Eye (tissue), 1 donor: ENCODE measurements at regions not wholly inside any gene's neighbourhood (a gene's known extent, or its start where the extent isn't known, plus 50 kb on each side); places are given as distances from the start of the nearest gene placed in this dataset.
A peak's percentile ranks its signal among the peaks of the same experiment; 100 is the strongest.
"Not testable (repeated sequence)": the region's sequence is repeated elsewhere in the genome, so short reads cannot be mapped to it uniquely, and the experiment has no call there.

Experiments used
- DNase-seq: peaks from one replicate; pipeline ENCODE4 v3.0.0-alpha.2; 2015

- DNase-seq, result no peak
Measured at GRCh38 chr13:38283346-38283745, 66.3 kb upstream of the UFM1 start.

- no peak for DNase-seq
Measured at GRCh38 chr13:38265132-38265497, 84.5 kb upstream of the UFM1 start.

- DNase-seq, result peak; percentile 10
Measured at GRCh38 chr13:38264363-38265131, 85.1 kb upstream of the UFM1 start.

- no peak for DNase-seq
Measured at GRCh38 chr13:38262211-38262610, 87.4 kb upstream of the UFM1 start.

GRCh38 chr13:38255600-38255999 is 94.1 kb upstream of the UFM1 start:
- DNase-seq, result no peak

- no peak for DNase-seq
Measured at GRCh38 chr13:38239874-38240273, 109.8 kb upstream of the UFM1 start.

- DNase-seq, result no peak
Measured at GRCh38 chr13:38228322-38228721, 121.3 kb upstream of the UFM1 start.

- DNase-seq, result no peak
Measured at GRCh38 chr13:38226496-38226895, 123.2 kb upstream of the UFM1 start.

- peak; percentile 64 for DNase-seq
Measured at GRCh38 chr13:38223089-38223488, 126.6 kb upstream of the UFM1 start.

- not testable (repeated sequence) for DNase-seq
Measured at GRCh38 chr13:38221120-38221519, 128.5 kb upstream of the UFM1 start.

- no peak for DNase-seq
Measured at GRCh38 chr13:38216181-38216580, 133.5 kb upstream of the UFM1 start.

- no peak for DNase-seq
Measured at GRCh38 chr13:38213314-38213713, 136.3 kb upstream of the UFM1 start.

GRCh38 chr13:38210928-38211596 is 138.6 kb upstream of the UFM1 start:
- no peak for DNase-seq

- DNase-seq, result no peak
Measured at GRCh38 chr13:38204556-38204955, 145.1 kb upstream of the UFM1 start.

- DNase-seq, result no peak
Measured at GRCh38 chr13:38202740-38203139, 146.9 kb upstream of the UFM1 start.

- DNase-seq, result no peak
Measured at GRCh38 chr13:38191016-38191415, 158.6 kb upstream of the UFM1 start.

- DNase-seq, result no peak
Measured at GRCh38 chr13:38180670-38181069, 169.0 kb upstream of the UFM1 start.

GRCh38 chr13:38180126-38180525 is 169.5 kb upstream of the UFM1 start:
- DNase-seq, result no peak

- no peak for DNase-seq
Measured at GRCh38 chr13:38176664-38177063, 173.0 kb upstream of the UFM1 start.

GRCh38 chr13:38173403-38173802 is 176.2 kb upstream of the UFM1 start:
- no peak for DNase-seq

- no peak for DNase-seq
Measured at GRCh38 chr13:38167164-38167822, 182.4 kb upstream of the UFM1 start.

GRCh38 chr13:38166116-38166515 is 183.5 kb upstream of the UFM1 start:
- peak; percentile 33 for DNase-seq

GRCh38 chr13:38160131-38160530 is 189.5 kb upstream of the UFM1 start:
- DNase-seq, result no peak

GRCh38 chr13:38159710-38160109 is 189.9 kb upstream of the UFM1 start:
- DNase-seq, result no peak
